ENCODE measurements at regions not wholly inside any gene's neighbourhood (a gene's known extent, or its start where the extent isn't known, plus 50 kb on each side); places are given as distances from the start of the nearest gene placed in this dataset.
A peak's percentile ranks its signal among the peaks of the same experiment; 100 is the strongest.
"Not testable (repeated sequence)": the region's sequence is repeated elsewhere in the genome, so short reads cannot be mapped to it uniquely, and the experiment has no call there.

GRCh38 chr7:41566581-41566980 lies 136.3 kb downstream of the INHBA start:
- TF ChIP-seq, protein P1, sequence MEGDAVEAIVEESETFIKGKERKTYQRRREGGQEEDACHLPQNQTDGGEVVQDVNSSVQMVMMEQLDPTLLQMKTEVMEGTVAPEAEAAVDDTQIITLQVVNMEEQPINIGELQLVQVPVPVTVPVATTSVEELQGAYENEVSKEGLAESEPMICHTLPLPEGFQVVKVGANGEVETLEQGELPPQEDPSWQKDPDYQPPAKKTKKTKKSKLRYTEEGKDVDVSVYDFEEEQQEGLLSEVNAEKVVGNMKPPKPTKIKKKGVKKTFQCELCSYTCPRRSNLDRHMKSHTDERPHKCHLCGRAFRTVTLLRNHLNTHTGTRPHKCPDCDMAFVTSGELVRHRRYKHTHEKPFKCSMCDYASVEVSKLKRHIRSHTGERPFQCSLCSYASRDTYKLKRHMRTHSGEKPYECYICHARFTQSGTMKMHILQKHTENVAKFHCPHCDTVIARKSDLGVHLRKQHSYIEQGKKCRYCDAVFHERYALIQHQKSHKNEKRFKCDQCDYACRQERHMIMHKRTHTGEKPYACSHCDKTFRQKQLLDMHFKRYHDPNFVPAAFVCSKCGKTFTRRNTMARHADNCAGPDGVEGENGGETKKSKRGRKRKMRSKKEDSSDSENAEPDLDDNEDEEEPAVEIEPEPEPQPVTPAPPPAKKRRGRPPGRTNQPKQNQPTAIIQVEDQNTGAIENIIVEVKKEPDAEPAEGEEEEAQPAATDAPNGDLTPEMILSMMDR (IDR thresholded peaks at IDR 0.05; ENCODE audit: low read length, missing control alignments) = no peak
- peak; percentile 23 for DNase-seq (ENCODE audit: low read depth)
- H3K4me3 ChIP-seq (replicated peaks; ENCODE audit: low read depth, low read length) = no peak overlapping the region

- no peak overlapping the region for H3K4me3 ChIP-seq (replicated peaks; ENCODE audit: low read depth, low read length)
- TF ChIP-seq, protein P1 (IDR thresholded peaks at IDR 0.05; ENCODE audit: low read length, missing control alignments) = no peak
- no peak for DNase-seq (ENCODE audit: low read depth)
Observed at GRCh38 chr7:41565655-41566054, 137.2 kb downstream of the INHBA start.

GRCh38 chr7:41559426-41559825 lies 143.5 kb downstream of the INHBA start:
- H3K4me3 ChIP-seq (replicated peaks; ENCODE audit: low read depth, low read length) = no peak overlapping the region
- DNase-seq (ENCODE audit: low read depth) = no peak
- TF ChIP-seq, protein P1 (IDR thresholded peaks at IDR 0.05; ENCODE audit: low read length, missing control alignments) = no peak

DNA sequence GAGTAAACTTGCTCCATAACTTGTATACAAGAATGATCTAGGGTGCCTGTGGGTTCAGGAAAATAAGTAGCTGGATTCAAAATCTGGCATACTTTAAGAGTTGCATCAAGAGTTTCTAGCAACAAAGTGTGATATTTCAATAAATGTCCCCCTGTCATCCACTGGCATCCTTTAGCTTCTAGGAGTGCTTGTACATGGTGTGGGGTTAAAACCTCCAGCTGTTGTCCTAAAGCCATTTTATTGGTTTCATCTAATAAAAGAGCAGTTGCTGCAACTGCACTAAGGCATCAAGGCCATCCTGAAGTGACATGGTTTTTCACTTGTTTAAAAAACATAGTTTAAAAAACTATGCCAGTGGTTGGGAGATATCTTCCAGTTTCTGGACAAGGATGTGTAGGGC lies 148.4 kb downstream of the INHBA start:
- no peak overlapping the region for H3K4me3 ChIP-seq (replicated peaks; ENCODE audit: low read depth, low read length)
- no peak for DNase-seq (ENCODE audit: low read depth)
- TF ChIP-seq, protein P1 (IDR thresholded peaks at IDR 0.05; ENCODE audit: low read length, missing control alignments) = no peak

GRCh38 chr7:41550046-41550445 lies 152.8 kb downstream of the INHBA start:
- not testable (repeated sequence) for H3K4me3 ChIP-seq (replicated peaks; ENCODE audit: low read depth, low read length); DNase-seq (ENCODE audit: low read depth)

GRCh38 chr7:41544241-41544640 lies 158.6 kb downstream of the INHBA start:
- TF ChIP-seq, protein P1 (IDR thresholded peaks at IDR 0.05; ENCODE audit: low read length, missing control alignments) = no peak
- DNase-seq (ENCODE audit: low read depth) = no peak
- no peak overlapping the region for H3K4me3 ChIP-seq (replicated peaks; ENCODE audit: low read depth, low read length)

GRCh38 chr7:41540601-41541000 lies 162.3 kb downstream of the INHBA start:
- TF ChIP-seq, protein P1 (IDR thresholded peaks at IDR 0.05; ENCODE audit: low read length, missing control alignments) = no peak
- DNase-seq (ENCODE audit: low read depth) = no peak

More at GRCh38 chr7:41540601-41541000, 162.3 kb downstream of the INHBA start:
- no peak overlapping the region for H3K4me3 ChIP-seq (replicated peaks; ENCODE audit: low read depth, low read length)

All from fibroblast of pulmonary artery (primary cell).